Fibroblast of the aortic adventitia (primary cell): ENCODE measurements at regions not wholly inside any gene's neighbourhood (a gene's known extent, or its start where the extent isn't known, plus 50 kb on each side); places are given as distances from the start of the nearest gene placed in this dataset.

Experiments
- DNase-seq: peaks from one replicate; pipeline ENCODE4 v3.0.0-alpha.2; 2010; ENCODE audit warnings: low read depth
- H3K4me3 ChIP-seq: 2 replicates; pipeline ENCODE4 v1.5.1; 2011; ENCODE audit warnings: low read depth, mild to moderate bottlenecking, control low read depth, low read length, moderate library complexity
- CTCF ChIP-seq: IDR thresholded peaks from 2 replicates; pipeline ENCODE4 v1.5.1; 2011; ENCODE audit warnings: mild to moderate bottlenecking, low read length, control low read depth, inconsistent platforms; ENCODE audit not compliant: insufficient read depth

- no peak for DNase-seq
- TF ChIP-seq CTCF, result no peak
- no peak overlapping the region for H3K4me3 ChIP-seq
Observed at GRCh38 chr18:27449104-27449503, 264.0 kb upstream of the CHST9 start.

GRCh38 chr18:27447930-27448329, 262.8 kb upstream of the CHST9 start:
- no peak for DNase-seq
- TF ChIP-seq CTCF, result no peak
- no peak overlapping the region for H3K4me3 ChIP-seq

GRCh38 chr18:27447451-27447881, 262.4 kb upstream of the CHST9 start:
- DNase-seq, result no peak
- H3K4me3 ChIP-seq, result no peak overlapping the region
- TF ChIP-seq CTCF, result no peak

- no peak for DNase-seq
- no peak overlapping the region for H3K4me3 ChIP-seq
- TF ChIP-seq CTCF, result no peak
Observed at GRCh38 chr18:27430595-27430994, 245.5 kb upstream of the CHST9 start.

- TF ChIP-seq CTCF, result no peak
- H3K4me3 ChIP-seq, result no peak overlapping the region
- DNase-seq, result no peak
Observed at GRCh38 chr18:27428716-27429475, 243.8 kb upstream of the CHST9 start.

GRCh38 chr18:27428120-27428519, 243.0 kb upstream of the CHST9 start:
- no peak overlapping the region for H3K4me3 ChIP-seq
- DNase-seq, result no peak
- no peak for TF ChIP-seq CTCF

- DNase-seq, result no peak
- no peak overlapping the region for H3K4me3 ChIP-seq
Observed at GRCh38 chr18:27423581-27423980, 238.5 kb upstream of the CHST9 start.

More at GRCh38 chr18:27423581-27423980, 238.5 kb upstream of the CHST9 start:
- TF ChIP-seq CTCF, result no peak
